Vagina (tissue), 2 donors: ENCODE measurements at regions not wholly inside any gene's neighbourhood (a gene's known extent, or its start where the extent isn't known, plus 50 kb on each side); places are given as distances from the start of the nearest gene placed in this dataset.

Experiments
- CTCF ChIP-seq, 3 experiments: fragments of 450-650 bp in 2 of 3; fragments of 200-600 bp in 1 of 3; sonication (generic) in 1 of 3; IDR thresholded peaks; one replicate each; pipeline ENCODE4 v1.5.1; 2017 to 2019; ENCODE audit warnings: antibody characterized with exemption in 3 of 3, mild to moderate bottlenecking in 2 of 3, moderate library complexity in 2 of 3
- POLR2A ChIP-seq, 2 donors: fragments of 450-650 bp; IDR thresholded peaks; one replicate each; pipeline ENCODE4 v1.6.1; 2017; ENCODE audit warnings: antibody characterized with exemption in 2 of 2, mild to moderate bottlenecking in 2 of 2, moderate library complexity in 2 of 2

- TF ChIP-seq CTCF (IDR thresholded peaks at IDR 0.05) (no peak), POLR2A (IDR thresholded peaks at IDR 0.05) (no peak)
Observed at GRCh38 chr9:93886911-93887310, 68.2 kb downstream of the BARX1 start.
